ENCODE measurements at regions not wholly inside any gene's neighbourhood (a gene's known extent, or its start where the extent isn't known, plus 50 kb on each side); places are given as distances from the start of the nearest gene placed in this dataset.
"Not testable (repeated sequence)": the region's sequence is repeated elsewhere in the genome, so short reads cannot be mapped to it uniquely, and the experiment has no call there.

DNA sequence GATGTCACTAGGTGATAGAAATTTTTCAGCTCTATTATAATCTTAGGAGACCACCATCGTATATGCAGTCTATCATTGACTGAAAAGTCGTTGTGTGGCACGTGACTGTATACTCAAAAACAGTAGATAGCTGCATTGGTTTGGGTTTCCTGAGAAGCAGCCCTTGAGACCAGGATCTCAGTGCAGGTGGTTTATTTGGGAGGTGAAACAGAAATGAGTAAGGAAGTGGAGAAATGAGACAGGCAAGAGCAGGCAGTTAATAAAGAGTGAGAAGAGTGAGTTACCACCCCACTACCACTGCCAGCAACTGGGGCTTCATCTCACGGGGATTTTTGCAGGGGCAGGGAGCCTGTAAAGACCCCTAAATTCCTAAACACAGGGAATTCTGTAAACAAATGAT lies 221.0 kb downstream of the SHQ1 start:
- no peak for DNase-seq

DNA sequence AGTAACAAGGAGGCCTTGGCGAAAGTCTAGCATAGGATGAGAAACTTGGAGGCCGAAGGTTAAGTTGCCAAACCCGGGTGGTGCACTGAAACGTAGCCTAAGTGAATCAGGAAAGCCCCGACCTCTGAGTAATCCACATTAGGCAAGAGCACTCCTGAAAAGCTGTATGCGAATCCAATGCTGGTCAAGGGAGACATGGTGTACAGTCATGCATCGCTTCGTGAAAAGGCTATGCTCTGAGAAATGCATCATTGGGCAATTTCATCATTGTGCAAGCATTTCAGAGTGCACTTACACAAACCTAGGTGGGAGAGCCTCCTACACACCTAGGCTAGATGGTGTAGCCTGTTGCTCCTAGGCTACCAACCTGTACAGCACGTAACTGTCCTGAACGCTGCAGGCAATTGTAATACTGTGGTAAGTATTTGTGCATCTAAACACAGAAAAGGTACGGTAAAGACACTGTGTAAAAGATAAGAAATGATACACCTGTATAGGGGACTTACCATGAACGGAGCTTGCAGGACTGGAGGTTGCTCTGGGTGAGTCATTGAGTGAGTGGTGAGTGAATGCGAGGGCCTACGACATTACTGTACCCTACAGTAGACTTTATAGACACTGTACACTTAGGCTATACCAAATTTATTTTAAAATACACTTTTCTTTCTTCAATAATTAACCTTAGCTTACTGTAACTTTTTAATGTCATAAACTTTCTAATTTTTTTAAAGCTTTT lies 222.5 kb downstream of the SHQ1 start:
- no peak for DNase-seq

GRCh38 chr3:72624656-72625055 lies 223.6 kb downstream of the SHQ1 start:
- no peak for DNase-seq

DNA sequence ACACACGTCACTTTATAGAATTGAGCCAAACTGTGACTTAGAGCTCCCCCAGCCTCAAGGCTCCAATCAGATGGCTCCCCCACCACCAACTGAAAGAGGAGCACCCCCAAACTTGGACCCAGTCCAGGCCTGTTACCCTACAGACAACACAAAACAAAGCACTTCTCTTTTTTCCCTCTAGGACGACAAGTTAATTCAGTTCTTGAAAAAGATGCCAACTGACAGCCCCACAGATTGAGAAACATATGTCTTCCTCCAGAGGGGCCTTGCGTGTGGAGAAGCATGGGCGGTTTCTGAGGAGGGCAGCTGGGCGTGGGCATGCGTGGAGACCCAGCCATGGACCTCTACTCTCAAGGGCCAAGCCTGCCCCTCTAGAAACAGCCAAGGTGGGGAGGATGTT lies 229.5 kb downstream of the SHQ1 start:
- no peak for DNase-seq

DNA sequence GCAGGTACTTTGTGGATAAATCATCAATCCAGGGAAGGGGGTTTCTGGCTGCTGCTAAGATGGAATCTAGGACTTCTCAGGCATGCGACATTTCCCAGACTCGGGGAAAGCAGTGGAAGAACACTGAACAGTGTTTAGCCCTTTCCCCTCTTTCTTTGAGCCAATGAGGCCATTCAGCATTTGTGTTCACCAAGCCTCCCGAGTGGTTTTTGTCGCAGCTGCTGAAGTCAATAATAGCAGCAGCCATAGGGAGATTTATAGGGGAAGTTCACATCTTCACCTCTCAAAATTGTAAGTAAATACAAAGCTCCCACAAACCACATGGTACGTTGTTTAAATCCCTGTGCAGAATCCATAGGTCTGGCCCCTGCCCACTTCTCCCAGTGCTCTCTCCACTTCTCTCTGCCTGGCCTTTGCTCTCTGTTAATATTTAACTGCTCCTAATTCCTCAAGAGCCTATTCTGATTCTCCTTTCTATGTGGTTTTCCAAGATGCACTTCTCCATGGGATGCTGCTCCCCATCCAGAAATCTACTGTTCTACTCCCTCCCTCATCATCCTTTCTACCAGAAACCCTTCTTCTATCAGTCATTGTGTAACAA lies 230.7 kb downstream of the SHQ1 start:
- DNase-seq = no peak

GRCh38 chr3:72615776-72616175 lies 232.5 kb downstream of the SHQ1 start:
- no peak for DNase-seq

GRCh38 chr3:72615182-72615581 lies 233.1 kb downstream of the SHQ1 start:
- DNase-seq = no peak

- DNase-seq = no peak
Measured at GRCh38 chr3:72614394-72615074, 233.7 kb downstream of the SHQ1 start.

GRCh38 chr3:72613871-72614270 lies 234.4 kb downstream of the SHQ1 start:
- DNase-seq = no peak

GRCh38 chr3:72609114-72609513 lies 239.1 kb downstream of the SHQ1 start:
- DNase-seq = not testable (repeated sequence)

DNA sequence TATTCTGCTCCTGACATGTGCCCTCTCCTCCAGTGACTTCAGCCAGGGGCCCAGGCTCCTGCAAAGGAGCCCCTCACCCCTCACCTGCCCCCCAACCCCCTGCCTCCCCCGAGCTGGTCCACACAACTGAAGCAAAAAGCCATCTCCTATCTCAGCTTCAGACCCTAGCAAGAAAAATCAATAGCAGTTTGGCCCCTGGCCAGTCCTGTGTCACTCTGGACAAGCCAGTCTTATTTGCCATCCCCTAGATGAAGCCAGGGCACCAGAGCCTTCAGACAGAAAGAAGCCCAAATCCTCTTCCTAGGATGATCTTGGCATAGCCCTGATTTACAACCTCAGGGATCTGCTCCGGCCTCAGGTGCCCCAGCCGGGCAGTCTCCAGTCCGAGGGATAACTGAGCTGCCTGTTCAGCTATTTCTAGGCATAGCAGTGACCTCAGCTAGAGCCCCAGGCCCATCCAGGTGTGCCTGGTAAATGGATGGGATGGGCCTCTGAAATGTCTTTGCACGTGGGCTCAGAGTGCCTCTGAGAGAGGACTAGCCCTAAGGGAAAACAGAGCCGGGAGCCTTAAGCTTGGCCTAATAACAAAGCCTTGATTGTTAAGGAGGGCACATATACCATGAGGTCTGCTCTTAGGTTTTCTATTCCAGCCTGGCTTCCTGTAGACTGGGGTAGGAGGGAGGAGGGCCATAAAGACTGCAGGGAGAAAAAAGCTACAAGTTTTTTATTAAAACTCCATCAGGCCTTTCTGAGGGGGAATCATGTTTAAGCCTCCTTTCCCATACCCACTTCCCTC lies 242.0 kb downstream of the SHQ1 start:
- DNase-seq = no peak

- no peak for DNase-seq
Measured at GRCh38 chr3:72604328-72604727, 243.9 kb downstream of the SHQ1 start.

GRCh38 chr3:72601983-72602750 lies 246.1 kb downstream of the SHQ1 start:
- no peak for DNase-seq

GRCh38 chr3:72601060-72601459 lies 247.2 kb downstream of the SHQ1 start:
- DNase-seq = no peak

DNA sequence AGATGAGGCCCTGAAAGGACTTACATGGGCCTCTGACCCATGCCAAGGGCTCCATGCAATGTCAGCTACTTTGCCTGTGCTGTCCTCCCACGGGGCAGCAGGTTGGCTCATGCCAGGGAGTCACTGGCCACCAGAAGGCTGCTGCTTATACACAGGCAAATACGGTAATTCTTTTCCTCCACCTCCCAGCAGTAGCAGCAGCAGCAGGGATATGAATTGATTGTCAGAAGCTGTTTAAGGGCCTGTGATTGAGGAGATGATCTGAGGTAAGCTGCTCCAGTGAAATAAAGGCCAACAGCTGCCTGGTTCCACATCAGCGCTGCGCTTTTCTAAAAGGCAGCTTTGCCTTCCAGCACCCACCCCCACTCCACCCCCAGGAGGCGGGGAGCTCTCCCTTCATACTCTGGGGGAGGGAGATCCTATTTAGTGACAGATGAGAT lies 250.5 kb downstream of the SHQ1 start:
- DNase-seq = no peak

DNA sequence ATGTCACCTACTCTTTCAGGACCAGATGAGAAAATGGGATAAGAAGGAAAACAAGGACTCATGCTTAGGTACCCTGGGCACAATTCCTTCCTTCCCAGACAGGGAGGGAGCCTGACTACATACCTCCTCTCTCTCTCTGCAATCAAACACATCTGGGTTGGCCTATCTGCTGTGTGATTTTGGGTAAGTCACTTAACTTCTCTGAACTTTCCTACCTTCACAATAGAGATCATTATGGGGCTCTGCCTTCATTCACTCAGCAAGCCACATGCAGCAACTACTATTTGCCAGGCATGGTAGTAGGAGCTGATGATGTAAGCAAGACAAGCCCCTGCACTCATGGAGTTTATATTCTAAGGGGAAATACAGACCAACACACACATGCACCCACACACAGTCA lies 251.2 kb downstream of the SHQ1 start:
- no peak for DNase-seq

DNA sequence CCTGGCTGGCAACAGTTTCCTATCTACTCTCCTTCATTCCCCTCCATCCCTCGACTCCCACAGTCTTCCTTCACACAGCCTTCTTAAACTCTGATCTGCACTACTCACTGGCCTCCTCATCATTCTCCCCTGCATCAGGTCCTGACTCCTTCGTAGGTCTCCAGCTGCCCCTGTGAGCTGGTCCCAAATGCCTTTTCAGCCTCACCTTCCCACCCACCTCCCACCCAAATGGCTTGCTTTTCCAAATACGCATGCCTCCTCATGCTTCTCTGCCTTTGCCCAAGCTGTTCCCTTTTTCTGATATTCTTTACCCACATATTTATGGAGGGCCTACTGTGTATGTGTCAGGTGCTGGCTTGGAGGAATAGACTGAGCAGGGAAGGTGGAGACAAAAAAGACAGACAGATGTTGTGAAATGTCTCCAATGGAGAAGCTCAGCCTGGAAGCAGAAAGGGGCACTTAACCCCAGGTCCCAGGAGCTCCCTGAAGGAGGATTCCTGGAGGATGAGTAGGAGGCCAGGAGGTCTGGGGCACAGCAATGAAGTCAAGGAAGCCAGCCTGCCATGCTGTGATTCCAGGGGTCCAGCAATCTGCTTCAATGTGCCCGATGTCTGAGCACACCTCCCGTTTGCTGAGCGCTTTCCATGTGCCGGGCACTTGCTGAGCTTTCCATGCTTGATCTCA lies 252.2 kb downstream of the SHQ1 start:
- DNase-seq = no peak

GRCh38 chr3:72595376-72595775 lies 252.9 kb downstream of the SHQ1 start:
- DNase-seq = no peak

GRCh38 chr3:72594615-72595215 lies 253.5 kb downstream of the SHQ1 start:
- no peak for DNase-seq

DNA sequence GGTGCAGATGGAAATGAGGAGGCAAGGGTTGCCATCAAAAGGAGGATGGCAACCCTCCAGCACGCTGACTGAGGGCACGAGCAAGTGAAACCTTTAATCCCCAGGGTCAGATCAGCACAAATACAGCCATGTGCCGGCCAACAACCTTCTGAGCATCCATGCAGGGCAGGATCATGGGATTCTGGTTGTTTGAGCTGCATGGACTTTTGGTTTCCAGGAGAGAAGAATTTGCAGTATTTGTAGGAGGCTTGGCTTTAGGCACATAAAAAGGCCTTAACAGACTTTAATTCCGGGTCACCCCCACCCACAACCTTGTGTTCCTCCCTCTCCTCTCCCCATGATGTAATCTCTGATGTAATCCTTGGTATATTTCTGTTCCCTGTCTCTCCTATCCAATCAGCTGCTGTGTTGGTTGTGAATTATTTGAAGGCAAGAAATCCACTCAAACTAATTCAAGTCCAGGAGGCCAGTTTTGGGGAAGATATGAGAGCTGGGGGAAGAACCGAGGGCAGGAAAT lies 254.3 kb downstream of the SHQ1 start:
- DNase-seq = no peak

Data from muscle of arm (tissue), 1 donor.